NB4 (cell line): ENCODE measurements at regions not wholly inside any gene's neighbourhood (a gene's known extent, or its start where the extent isn't known, plus 50 kb on each side); places are given as distances from the start of the nearest gene placed in this dataset.

Source experiments
- DNase-seq: peaks from one replicate; pipeline ENCODE4 v3.0.0; 2010; ENCODE audit warnings: low read depth
- H3K4me3 ChIP-seq: one replicate; pipeline ENCODE4 v1.5.1; 2011; ENCODE audit warnings: mild to moderate bottlenecking, low read depth, low read length, moderate library complexity
- MYC ChIP-seq: IDR thresholded peaks from 2 replicates; pipeline ENCODE4 v1.6.1; 2011; ENCODE audit warnings: low read depth, low read length
- POLR2A ChIP-seq: IDR thresholded peaks from 2 replicates; pipeline ENCODE4 v1.6.1; 2011; ENCODE audit warnings: mild to moderate bottlenecking; ENCODE audit not compliant: insufficient read length; ENCODE audit errors: extremely low read depth
- TF ChIP-seq, protein P1 (sequence below): IDR thresholded peaks from 2 replicates; pipeline ENCODE4 v1.6.1; 2011; ENCODE audit warnings: low read depth, low read length
- TF ChIP-seq, protein P2 (sequence below): IDR thresholded peaks from one replicate; pipeline ENCODE4 v1.5.1; 2012; ENCODE audit warnings: low read depth, low read length

DNA sequence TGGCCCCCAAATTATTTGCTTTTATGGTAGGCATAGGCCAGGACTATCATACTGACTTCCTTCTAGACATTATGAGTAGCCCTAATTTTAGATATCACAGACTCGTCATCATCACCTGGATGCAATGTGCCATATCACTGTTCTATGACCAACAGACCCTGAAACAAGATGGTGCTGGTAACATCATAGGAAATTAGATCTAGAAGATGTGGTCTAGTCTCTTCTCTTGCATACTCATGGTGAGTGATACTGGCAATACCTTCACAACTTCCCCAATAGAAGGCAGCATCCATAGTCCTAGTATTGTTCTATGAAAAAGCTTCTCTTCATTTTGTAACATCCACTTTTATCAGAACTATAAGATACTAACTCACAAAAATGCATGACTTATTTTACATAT, 116.3 kb upstream of the ITGA4 start:
- TF ChIP-seq POLR2A (no peak), MYC (no peak)
- TF ChIP-seq, protein P1, sequence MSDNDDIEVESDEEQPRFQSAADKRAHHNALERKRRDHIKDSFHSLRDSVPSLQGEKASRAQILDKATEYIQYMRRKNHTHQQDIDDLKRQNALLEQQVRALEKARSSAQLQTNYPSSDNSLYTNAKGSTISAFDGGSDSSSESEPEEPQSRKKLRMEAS, result no peak
- TF ChIP-seq, protein P2, sequence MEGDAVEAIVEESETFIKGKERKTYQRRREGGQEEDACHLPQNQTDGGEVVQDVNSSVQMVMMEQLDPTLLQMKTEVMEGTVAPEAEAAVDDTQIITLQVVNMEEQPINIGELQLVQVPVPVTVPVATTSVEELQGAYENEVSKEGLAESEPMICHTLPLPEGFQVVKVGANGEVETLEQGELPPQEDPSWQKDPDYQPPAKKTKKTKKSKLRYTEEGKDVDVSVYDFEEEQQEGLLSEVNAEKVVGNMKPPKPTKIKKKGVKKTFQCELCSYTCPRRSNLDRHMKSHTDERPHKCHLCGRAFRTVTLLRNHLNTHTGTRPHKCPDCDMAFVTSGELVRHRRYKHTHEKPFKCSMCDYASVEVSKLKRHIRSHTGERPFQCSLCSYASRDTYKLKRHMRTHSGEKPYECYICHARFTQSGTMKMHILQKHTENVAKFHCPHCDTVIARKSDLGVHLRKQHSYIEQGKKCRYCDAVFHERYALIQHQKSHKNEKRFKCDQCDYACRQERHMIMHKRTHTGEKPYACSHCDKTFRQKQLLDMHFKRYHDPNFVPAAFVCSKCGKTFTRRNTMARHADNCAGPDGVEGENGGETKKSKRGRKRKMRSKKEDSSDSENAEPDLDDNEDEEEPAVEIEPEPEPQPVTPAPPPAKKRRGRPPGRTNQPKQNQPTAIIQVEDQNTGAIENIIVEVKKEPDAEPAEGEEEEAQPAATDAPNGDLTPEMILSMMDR, result no peak
- no peak overlapping the region for H3K4me3 ChIP-seq
- DNase-seq, result no peak

GRCh38 chr2:181341855-181342600, 115.2 kb upstream of the ITGA4 start:
- TF ChIP-seq POLR2A, result no peak
- TF ChIP-seq, protein P2, result no peak
- TF ChIP-seq MYC, result no peak
- TF ChIP-seq, protein P1, result no peak
- no peak overlapping the region for H3K4me3 ChIP-seq
- DNase-seq, result no peak

DNA sequence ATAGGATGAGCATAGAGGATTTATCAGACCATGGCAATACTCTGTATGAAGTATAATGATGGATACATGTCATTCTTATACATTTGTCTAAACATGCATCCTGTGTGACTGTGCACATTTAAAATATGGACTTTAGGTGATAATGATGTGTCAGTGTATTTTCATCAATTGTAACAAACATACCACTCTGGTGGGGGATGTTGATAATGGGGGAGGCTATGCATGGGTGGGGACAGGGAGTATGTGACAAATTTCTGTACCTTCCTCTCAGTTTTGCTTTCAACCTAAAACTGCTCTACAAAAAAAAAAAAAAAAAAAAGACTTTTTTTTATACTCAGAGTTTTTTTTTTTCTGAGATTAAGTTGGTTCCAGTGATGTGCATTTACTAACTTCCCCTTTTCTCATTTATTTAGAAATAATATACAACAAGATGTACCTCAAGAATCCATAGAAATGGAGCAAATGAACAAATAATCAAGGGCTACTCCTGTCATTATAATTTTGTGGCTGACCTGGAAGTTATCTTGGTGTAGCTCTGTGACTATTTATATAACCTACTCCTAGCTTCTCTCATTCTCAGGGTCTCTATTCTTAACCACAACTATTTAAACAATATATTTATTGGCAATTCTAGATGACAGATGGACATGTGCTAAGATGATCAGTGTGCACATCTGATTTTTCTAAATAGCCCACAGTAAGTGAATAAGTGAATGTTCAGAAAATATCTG, 108.9 kb upstream of the ITGA4 start:
- H3K4me3 ChIP-seq, result no peak overlapping the region
- DNase-seq, result no peak
- no peak for TF ChIP-seq MYC
- TF ChIP-seq, protein P1, result no peak
- no peak for TF ChIP-seq POLR2A
- TF ChIP-seq, protein P2, result no peak

- peak; percentile 34 for DNase-seq
Observed at GRCh38 chr2:181352158-181352557, 105.0 kb upstream of the ITGA4 start.

DNA sequence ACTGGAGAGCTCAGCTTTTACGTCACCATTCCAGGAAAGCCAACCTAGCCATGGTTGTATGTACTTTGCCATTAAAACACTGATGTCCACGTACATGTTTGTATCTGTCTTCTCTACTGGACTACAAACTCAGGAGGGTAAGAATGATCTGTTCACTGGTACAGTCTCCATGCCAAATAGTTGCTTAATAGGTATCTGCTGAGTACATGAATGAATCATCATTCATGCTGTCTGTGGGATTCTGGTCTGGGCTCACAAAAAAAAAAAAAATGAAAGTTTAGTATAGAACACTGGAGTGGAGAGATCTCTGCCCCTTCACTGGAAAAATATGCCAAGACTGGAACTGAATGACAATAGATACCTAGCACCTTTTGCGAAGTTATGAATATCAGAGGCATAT, 102.6 kb upstream of the ITGA4 start:
- DNase-seq, result peak; percentile 64
- TF ChIP-seq, protein P2, result no peak
- TF ChIP-seq POLR2A (no peak), MYC (no peak)
- TF ChIP-seq, protein P1, result no peak
- no peak overlapping the region for H3K4me3 ChIP-seq

More at GRCh38 chr2:181352158-181352557, 105.0 kb upstream of the ITGA4 start:
- no peak for TF ChIP-seq MYC
- no peak for TF ChIP-seq POLR2A
- TF ChIP-seq, protein P1, result no peak
- TF ChIP-seq, protein P2, result no peak
- no peak overlapping the region for H3K4me3 ChIP-seq
